ENCODE measurements at regions not wholly inside any gene's neighbourhood (a gene's known extent, or its start where the extent isn't known, plus 50 kb on each side); places are given as distances from the start of the nearest gene placed in this dataset.

DNA sequence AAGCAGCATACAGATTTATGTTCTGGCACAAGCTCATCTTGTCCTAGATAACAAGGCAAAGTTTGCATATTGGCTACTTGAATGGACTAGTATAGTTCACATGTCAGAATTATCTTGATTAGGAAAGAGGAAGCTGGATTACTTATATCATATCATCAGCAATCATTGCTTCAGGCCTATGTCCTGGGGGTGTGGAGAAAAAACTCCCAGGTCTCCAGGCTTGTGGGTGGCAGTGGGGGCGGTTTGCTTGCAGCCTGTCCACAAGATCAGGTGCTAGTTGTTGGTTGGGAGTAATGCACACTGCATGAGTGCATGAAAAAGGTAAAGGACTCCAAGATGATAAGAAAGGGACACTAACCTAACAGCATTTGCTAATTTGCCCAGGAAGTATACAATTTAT, 326.4 kb upstream of the PDE4D start:
- no peak for TF ChIP-seq POLR2A (IDR thresholded peaks at IDR 0.05)
- TF ChIP-seq, protein P1, sequence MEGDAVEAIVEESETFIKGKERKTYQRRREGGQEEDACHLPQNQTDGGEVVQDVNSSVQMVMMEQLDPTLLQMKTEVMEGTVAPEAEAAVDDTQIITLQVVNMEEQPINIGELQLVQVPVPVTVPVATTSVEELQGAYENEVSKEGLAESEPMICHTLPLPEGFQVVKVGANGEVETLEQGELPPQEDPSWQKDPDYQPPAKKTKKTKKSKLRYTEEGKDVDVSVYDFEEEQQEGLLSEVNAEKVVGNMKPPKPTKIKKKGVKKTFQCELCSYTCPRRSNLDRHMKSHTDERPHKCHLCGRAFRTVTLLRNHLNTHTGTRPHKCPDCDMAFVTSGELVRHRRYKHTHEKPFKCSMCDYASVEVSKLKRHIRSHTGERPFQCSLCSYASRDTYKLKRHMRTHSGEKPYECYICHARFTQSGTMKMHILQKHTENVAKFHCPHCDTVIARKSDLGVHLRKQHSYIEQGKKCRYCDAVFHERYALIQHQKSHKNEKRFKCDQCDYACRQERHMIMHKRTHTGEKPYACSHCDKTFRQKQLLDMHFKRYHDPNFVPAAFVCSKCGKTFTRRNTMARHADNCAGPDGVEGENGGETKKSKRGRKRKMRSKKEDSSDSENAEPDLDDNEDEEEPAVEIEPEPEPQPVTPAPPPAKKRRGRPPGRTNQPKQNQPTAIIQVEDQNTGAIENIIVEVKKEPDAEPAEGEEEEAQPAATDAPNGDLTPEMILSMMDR (IDR thresholded peaks at IDR 0.05): no peak
- TF ChIP-seq EP300 (IDR thresholded peaks at IDR 0.05): no peak
